GM18951 (cell line): ENCODE measurements at regions not wholly inside any gene's neighbourhood (a gene's known extent, or its start where the extent isn't known, plus 50 kb on each side); places are given as distances from the start of the nearest gene placed in this dataset.
"Not testable (repeated sequence)": the region's sequence is repeated elsewhere in the genome, so short reads cannot be mapped to it uniquely, and the experiment has no call there.

ENCODE experiments used
- POLR2A ChIP-seq: IDR thresholded peaks from 4 replicates; pipeline ENCODE4 v1.6.1; 2011; ENCODE audit warnings: mild to moderate bottlenecking; ENCODE audit not compliant: insufficient read length, insufficient read depth; ENCODE audit errors: extremely low read depth
- in situ Hi-C: fragments of 300-500 bp; cut with MboI; formaldehyde crosslinking; loops from one replicate; pipeline ENCODE4 v1.12.0; 2022; ENCODE audit warnings: low sequenced_read_pairs, mixed read lengths, inconsistent platforms; ENCODE audit not compliant: unreplicated experiment

- in situ Hi-C loops: no loop called here
- TF ChIP-seq POLR2A: no peak
These were observed 207.5 kb upstream of the LINGO1 start for GRCh38 chr15:77839970-77840905.

DNA sequence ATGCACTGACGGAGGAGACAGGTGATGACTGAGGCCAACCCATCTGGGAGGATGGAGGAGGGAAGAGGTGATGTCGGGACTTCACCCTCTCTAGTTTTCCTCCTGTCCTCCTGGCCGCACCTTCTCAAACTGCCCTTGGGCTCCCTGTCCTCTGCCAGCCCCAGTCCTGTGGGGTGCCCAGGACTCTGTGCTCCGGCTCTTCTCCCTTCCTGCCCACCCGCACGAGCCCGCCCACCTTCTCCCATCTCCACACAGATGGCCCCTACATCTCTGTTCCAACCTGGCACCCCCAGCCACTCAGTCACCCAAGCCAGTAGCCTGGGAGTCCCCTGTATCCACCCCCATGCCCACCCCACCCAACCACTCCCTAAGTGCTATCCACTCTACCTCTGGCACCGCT is 206.7 kb upstream of the LINGO1 start:
- in situ Hi-C loops: no loop called here

DNA sequence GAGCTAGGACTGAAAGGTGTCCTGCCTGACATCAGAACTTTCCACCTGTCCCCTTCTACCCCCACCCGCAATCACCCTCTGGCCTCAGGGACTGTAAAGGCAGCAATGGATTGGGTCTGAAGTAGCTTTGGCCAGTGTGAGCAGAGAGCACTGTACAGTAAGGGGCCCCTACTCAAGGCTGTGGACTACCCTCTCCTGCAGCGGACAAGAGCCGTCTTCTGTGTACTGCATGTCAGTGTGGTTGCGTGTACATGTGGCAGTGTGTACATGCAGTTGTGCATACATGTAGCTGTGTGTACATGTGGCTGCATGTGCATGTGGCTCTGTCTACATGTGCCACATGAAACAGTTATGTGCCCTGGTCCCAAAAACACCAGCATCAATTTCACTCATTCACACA is 205.9 kb upstream of the LINGO1 start:
- in situ Hi-C loops: no loop called here
- TF ChIP-seq POLR2A: no peak

More for the DNA sequence above, 206.7 kb upstream of the LINGO1 start:
- no peak for TF ChIP-seq POLR2A

DNA sequence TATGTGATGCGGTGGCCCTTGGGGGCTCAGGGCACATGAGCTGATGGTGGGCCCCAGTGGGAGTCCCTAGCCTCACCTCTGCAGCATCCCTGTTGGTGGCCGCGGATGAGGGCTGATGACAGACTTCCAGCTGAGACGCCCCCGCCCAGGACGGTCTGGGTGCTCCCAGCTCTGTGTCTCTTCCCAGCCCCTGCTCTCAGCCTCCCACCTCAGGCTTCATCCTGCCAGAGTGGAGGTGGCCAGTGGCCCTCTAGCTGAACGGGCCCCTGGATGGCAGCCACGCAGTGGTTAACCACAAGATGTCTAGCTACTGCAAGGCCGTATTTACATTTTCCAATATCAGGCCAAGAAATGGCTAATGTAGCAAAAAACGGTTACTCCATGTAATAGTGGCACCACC is 205.3 kb upstream of the LINGO1 start:
- no peak for TF ChIP-seq POLR2A
- in situ Hi-C loops: no loop called here

DNA sequence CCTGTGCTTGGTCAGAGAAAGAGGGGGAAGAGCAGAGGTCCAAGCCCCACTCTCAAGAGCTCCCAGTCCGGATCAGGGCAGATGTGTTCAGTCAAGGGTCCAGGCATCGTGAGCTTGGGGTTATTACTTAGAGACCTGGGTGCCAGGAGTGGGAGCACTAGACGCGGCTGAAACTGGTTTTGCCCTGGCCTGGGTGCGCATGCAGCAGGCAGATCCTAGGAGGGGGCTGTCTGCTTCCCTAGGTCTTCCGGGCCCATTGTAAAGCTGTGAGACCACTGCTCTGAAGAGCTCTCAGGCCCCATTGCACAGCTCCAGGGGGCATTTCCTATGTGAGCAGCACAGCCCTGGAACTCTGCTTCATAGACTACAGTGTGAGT is 204.9 kb upstream of the LINGO1 start:
- TF ChIP-seq POLR2A: no peak
- in situ Hi-C loops: no loop called here

DNA sequence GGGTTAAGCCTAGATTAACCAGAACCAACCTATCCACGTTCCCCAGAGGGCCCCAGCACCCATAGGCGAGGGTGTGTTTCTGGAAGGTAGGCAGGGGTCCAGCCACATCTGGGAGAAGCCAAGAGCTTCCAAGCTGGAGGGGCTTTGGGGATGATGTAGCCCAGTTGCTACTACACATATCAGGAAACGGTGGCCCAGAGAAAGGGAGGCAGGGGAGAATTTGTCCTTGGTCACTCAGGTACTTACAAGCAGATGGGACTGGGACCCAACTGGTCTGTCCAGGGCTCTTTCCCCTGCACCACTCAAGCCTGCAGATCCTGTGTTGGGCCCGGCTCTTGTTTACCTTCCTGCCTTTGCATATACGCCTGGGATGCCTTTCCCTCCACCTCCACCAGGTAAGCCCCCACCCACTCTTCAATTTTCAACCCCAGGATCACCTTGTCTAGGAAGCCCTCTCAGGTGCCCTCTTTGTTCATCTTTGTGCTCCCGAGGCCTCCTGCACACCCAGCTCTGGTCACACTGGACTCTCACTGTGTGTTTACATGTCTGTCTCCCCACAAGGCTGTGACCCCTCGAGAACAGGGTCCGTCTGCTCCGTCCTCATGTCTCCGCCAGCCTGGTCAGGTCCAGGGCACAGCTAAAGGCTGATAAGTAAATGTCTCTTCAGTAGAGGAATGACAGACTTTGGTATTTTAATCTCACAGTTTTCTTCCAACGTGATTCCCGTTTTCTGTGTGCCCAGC is 204.4 kb upstream of the LINGO1 start:
- TF ChIP-seq POLR2A: no peak
- in situ Hi-C loops: no loop called here

- in situ Hi-C loops: no loop called here
These were observed 203.5 kb upstream of the LINGO1 start for GRCh38 chr15:77836121-77836692.

GRCh38 chr15:77834276-77834990 is 201.7 kb upstream of the LINGO1 start:
- no peak for TF ChIP-seq POLR2A
- in situ Hi-C loops: no loop called here

More at GRCh38 chr15:77836121-77836692, 203.5 kb upstream of the LINGO1 start:
- no peak for TF ChIP-seq POLR2A

- in situ Hi-C loops: no loop called here
- no peak for TF ChIP-seq POLR2A
These were observed 200.2 kb upstream of the LINGO1 start for GRCh38 chr15:77832874-77833273.

DNA sequence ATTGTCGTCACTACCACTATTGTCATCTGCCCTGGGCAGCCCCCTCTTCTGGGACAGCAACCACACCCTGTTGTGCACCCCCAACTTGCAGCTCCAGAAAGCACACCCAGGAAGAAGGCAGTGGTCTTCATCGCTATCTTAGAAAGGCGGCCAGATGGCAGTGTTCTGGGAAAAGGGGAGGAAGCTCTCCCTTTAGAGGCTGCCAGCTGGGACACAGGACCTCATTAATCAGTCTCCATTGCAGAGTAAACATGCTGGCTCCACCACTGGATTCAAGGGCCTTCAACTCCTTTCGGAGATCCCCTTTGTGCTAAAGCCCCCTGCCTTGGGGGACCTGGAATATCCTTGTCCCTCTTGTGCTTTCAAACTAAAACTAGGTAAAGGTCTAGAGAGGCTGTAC is 199.3 kb upstream of the LINGO1 start:
- in situ Hi-C loops: no loop called here
- no peak for TF ChIP-seq POLR2A

DNA sequence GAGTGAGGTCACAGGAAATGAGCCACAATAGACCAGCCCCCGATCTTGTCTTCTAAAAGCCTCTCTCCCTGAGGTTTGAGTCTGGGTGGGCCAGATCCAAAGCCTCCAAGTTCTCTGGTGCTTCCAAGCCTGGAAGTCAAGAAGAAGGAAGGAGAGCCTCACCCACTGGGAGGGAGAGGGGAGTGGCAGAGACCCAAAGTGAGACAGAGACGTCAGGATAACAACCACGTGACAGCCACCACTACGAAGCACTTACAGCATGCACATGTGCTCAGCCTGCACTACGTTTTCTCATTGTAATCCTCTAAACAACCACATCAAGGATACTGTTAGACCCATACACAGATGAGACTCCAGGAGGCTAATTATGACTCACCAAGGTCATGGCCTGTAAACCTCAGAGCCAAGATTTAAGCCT is 197.3 kb upstream of the LINGO1 start:
- in situ Hi-C loops: no loop called here
- TF ChIP-seq POLR2A: no peak

DNA sequence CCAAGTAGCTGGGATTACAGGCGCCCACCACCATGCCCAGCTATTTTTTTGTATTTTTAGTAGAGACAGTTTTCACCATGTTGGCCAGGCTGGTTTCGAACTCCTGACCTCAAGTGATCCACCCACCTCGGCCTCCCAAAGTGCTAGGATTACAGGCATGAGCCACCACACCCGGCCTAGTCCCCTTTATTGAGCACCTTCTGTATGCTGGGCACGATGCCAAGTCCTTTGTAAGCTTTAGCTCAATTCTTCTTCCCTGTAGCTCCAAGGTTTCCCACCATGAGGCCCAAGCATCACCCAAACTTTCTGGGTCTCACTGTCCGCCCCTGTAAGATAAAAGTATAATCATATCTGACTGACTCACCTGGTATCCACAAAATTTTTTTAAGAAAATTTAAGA is 196.6 kb upstream of the LINGO1 start:
- in situ Hi-C loops: not testable (repeated sequence)

GRCh38 chr15:77827860-77828259 is 195.1 kb upstream of the LINGO1 start:
- TF ChIP-seq POLR2A: no peak
- in situ Hi-C loops: no loop called here
